Hindlimb muscle (tissue), 1 donor: ENCODE measurements at regions not wholly inside any gene's neighbourhood (a gene's known extent, or its start where the extent isn't known, plus 50 kb on each side); places are given as distances from the start of the nearest gene placed in this dataset.

Experiments
- DNase-seq: peaks from one replicate; pipeline ENCODE4 v3.0.0-alpha.2; 2013

GRCh38 chr6:18784794-18785193 is 397.6 kb downstream of the RNF144B start:
- no peak for DNase-seq

GRCh38 chr6:18785810-18786490 is 398.8 kb downstream of the RNF144B start:
- DNase-seq, result no peak

GRCh38 chr6:18792866-18793265 is 405.7 kb downstream of the RNF144B start:
- no peak for DNase-seq

DNA sequence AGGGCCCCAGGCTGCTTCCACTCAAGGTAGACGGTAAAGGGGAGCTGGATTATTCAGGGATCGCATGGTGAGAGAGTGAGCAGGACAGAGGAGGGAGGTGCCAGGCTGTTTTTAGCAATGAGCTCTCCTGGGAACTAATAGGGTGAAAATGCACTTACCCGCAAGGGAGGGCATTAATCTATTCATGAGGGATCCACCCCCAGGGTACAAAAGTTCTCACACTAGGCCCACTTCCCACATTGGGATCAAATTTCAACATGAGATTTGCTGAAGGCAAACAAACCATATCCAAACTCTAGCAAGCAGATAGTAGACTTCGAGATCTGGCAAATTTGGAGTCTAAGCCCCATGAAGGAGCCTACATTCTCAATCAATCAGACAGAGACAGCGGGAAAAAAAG is 408.6 kb downstream of the RNF144B start:
- no peak for DNase-seq

DNA sequence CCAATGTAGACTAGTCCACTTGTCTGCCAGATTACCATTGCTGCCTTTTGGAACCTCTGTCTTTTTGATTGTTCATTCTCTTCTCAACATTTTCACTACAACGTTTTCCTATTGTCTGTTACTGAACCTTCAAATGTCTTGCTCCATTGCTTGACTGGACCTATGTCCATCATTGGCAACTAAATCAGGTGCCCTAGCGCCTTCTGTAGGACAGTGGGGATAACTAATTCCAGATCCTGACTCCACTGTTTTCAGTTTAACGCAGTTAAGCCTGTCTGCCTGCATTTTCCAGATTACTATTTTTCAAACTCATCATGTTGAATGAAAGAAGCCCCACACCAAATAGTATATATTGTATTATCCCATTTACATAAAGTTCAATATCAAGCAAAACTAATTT is 433.6 kb downstream of the RNF144B start:
- DNase-seq, result no peak

DNA sequence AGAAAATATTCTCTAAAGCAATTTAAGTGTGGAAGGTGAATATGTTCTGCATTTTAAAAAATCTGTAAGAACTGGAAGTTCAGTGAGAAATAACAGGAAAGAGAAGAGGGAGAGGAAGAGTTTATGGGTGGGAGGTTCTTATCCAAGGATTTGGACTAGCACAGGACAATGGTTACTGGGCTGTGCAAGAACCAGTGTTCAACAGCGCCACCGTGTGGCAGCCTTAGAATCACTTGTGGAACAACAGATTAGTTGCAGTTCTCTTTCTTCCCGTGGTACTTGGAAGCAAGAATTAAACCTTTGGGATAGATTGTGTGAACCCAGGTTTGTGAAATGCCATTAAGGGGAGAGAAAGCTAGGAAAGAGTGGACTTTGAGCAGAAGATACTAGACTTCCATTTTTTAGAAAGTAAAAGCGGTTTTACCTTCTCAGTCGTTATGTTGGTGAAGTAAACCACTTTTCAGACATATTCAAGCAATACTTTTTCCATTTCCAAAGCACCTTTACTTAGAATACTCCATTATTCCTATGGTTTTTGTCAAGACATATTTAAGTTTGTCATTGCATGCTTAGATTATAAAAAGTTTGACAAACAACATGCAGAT is 436.7 kb downstream of the RNF144B start:
- no peak for DNase-seq

DNA sequence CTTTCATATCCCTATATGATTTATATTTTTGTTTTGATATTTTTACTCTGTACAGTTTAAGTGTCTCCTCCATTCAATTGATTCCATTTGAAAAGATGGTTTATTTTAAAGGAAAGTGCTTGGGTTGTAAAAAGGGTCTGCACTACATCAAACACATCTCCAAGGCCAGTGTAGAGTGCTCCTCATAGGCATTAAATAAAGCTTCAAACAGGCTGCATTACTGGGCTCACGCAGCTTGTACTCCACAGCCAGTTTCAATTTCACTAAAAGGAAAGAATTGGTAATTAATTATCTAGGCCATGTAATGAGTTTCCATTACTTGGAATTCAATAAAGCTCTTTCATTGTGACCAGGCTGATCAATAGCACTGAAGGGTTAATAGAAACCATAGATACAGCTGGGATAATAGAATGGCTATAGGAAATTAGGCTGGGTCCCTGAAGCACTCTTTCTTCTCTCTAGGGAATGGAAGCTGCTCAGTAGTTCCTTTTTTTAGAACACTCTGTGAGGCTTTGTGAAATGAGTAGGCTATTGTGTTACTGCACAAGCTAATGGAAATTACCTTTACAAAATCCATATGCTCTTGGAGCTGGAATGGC is 442.2 kb downstream of the RNF144B start:
- no peak for DNase-seq

DNA sequence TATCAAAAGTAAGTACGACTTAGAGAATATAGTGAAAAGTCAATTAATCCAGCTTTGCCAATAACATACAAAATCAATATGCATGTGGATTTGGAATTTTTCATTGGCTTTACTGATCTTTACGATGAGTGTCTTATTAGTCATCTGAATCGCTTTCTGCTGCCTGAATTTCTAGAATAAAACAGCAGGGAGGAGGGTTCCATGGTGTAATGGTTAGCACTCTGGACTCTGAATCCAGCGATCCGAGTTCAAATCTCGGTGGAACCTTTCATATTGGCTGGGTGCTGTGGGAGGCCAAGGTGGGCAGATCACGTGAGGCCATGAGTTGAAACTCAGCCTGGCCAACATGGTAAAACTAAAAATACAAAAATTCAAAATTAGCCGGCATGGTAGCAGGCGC is 448.8 kb downstream of the RNF144B start:
- no peak for DNase-seq

DNA sequence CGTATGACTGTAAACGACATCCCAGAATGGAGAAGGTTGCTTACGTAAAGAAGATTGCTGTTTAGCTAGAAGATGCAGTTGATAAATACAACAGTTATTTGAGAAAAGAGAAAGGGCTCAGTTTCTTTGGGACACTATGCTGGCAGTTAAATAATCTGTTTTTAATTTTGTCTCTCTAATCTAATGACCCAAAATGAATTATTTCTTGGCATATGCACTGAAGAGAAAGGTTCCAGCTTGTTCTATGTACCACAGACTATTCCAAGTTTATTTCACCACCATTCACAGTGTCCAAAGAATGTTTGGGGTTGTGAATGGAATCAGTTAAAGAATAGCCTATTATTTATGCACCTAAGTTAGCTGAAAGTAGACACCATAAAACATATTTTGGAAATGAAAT is 449.9 kb downstream of the RNF144B start:
- no peak for DNase-seq

DNA sequence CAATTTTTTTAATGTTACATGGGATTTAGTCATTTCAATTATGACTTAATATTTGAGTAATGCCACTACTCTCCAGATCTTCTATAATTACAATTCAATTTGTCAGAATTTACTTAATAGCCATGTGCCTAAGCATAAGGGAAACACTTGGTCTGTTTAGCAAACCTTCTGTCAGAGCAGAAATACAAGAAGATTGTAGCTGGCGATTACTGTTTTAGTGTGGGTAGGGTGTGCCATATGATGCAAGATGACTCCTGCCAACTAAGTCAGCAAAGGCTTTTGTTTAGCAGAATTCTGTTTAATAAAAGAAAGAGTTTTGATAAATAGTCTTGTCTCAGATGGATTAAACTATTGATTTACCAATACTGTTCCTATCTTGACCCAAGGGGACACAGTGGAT is 455.4 kb downstream of the RNF144B start:
- DNase-seq, result no peak

GRCh38 chr6:18845896-18846295 is 458.7 kb downstream of the RNF144B start:
- DNase-seq, result no peak

- no peak for DNase-seq
Observed at GRCh38 chr6:18846327-18846726, 459.2 kb downstream of the RNF144B start.

DNA sequence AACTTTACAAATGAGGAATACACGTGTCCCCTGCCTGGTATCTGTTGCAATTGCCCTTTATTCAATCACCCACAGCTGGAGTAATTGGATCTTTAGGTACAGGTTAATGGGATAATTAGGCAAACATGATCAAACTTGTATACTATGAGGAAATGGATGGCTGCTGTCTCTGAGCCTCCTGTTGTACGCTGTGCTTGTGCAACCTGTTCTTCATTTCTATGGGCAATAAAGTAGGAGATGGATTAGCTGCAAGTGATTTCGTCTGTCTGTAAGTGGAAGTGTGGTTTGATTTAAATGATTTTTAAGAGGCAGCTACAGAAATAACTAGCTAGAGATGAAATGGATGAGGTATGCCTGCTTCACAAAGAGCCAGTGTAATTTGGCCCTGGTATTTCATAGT is 474.1 kb downstream of the RNF144B start:
- DNase-seq, result no peak

- no peak for DNase-seq
Observed at GRCh38 chr6:18883268-18883667, 496.1 kb downstream of the RNF144B start.

GRCh38 chr6:18883851-18884250 is 496.7 kb downstream of the RNF144B start:
- DNase-seq, result no peak

DNA sequence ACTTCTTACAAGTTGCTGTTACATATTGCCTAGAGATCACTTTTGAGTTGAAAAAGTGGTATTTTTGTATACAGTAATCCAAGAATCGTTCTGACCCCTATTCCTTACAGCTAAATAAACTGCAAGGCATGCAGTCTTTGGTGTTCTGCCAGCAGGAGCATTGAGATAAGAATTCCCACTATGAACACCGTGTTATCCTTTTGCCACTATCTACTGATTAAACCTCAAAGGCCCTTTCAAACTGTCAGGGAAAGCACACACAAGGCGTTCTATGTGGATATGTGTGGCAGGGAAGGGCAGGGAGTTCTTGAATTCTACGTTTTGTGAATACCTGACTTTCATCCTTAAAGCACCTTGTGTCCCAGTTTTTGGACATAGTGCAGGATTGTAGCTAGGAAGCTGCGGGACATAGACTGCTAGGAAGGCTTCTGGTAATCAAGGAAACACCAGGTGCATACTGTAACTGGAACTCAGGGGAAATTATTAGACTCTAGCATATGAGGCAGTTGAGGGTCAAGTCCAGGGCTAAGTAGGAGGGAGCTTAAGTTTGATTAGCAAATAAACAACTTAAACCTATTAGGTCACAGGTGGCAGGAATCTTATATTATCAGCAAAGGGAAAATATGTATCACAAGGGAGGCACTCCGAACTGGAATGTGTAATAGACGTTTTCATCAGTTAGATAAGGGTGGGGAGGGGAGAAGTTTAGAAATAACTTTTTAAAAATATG is 506.6 kb downstream of the RNF144B start:
- no peak for DNase-seq

DNA sequence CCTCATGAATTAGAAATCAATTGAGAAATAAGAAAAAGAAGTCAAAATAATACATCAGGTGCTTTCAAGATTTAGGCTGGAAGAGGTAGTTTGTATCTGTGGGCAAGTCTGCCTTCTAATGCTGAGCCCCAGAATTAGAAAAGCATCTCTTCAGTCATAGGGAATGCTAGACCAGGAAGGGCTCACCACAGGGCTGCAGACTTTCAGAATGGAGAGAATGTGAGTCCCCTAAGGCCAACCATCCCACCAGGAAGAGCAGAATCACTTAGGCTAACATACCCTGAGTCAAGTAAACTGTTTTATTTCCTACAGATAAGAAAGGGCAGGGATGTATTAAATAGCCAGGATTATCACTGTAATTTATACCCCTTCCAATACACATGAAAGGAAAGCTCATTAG is 510.2 kb downstream of the RNF144B start:
- no peak for DNase-seq

- DNase-seq, result no peak
Observed at GRCh38 chr6:18904681-18905080, 517.5 kb downstream of the RNF144B start.

DNA sequence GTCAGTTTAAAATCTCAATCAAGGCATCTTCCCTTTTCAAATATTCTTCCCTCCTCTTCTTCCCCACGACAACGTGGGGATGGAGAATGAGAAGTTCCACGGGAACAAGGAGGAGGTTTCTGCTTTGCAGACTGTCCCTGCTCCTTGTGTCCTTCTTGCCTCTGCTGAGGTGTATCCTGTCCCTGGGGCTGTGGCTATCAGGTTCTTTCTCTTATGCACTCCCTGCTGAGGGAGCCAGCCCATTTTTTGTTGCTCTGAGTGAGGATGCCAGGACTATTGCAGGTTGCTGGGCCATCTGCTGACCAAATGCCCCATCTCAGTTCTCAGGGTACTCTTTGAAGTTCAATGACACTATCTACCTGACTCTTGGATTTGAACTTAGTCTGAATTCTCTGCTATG is 533.6 kb downstream of the RNF144B start:
- no peak for DNase-seq

DNA sequence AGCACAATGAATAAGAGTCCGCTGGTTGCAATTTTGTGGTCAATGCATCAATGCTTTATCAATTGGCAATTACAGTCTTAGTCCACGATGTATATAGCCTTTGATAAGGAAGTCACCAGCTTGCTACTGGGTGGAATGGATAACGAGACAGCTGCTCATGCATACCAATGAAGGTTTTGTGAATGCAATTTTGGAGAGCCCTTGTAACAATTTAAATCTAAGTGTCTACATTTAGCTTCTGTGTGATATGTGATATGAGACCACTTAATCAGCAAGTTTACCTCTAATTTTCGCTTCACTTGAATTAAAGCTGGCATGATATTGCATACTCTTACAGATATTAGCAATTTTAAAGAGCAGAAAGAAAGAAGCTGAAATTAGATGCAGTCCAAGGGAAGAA is 543.9 kb downstream of the RNF144B start:
- DNase-seq, result no peak

- DNase-seq, result no peak
Observed at GRCh38 chr6:18958146-18958545, 571.0 kb downstream of the RNF144B start.

GRCh38 chr6:18961566-18961965 is 574.4 kb downstream of the RNF144B start:
- DNase-seq, result no peak

DNA sequence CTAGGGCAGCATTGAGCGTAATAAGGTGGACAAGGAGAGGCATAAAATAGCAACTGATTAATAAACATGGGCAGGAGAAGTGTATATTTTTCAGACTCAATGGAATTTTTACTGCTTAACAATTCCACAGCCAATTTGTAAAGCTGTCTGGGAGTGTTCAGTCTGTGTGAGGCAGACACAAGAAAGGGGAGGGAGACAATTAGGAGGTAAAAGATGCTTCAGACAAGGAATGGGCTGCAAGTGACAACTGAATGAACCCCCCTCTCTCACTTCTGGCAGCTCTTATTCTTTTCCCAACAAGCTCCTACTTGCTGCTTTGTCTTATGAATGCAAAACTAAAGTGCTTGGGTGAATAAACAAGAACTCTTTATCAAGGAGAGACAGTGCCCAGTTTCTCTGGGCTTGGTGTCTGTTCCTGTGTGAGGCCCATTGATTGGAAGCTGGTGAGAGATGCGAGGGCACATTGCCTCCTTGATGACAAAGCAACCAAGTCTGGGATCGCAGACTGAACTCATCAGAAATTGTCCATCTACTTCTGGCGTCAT is 575.3 kb downstream of the RNF144B start:
- DNase-seq, result no peak
